PFSK-1 (cell line): ENCODE measurements at regions not wholly inside any gene's neighbourhood (a gene's known extent, or its start where the extent isn't known, plus 50 kb on each side); places are given as distances from the start of the nearest gene placed in this dataset.

Source experiments
- FOXP2 ChIP-seq: optimal IDR thresholded peaks from 2 replicates; pipeline ENCODE3; 2011; ENCODE audit warnings: borderline replicate concordance, control low read depth, inconsistent platforms; ENCODE audit not compliant: insufficient read depth; ENCODE audit errors: extremely low read length, extremely low read depth
- POLR2AphosphoS5 ChIP-seq: IDR thresholded peaks from 2 replicates; pipeline ENCODE4 v1.6.1; 2012; ENCODE audit warnings: low read depth, mild to moderate bottlenecking, control low read depth, low read length, moderate library complexity
- SIN3A ChIP-seq: IDR thresholded peaks from 2 replicates; pipeline ENCODE4 v1.6.1; 2012; ENCODE audit warnings: mild to moderate bottlenecking, low read length, moderate library complexity, borderline replicate concordance; ENCODE audit not compliant: insufficient read depth
- TAF1 ChIP-seq: IDR thresholded peaks from 2 replicates; pipeline ENCODE4 v1.6.1; 2012; ENCODE audit warnings: low read length, control low read depth, borderline replicate concordance; ENCODE audit not compliant: insufficient read depth
- TF ChIP-seq, protein P1 (sequence below), 2 experiments: IDR thresholded peaks; 2 replicates each; pipeline versions ENCODE4 v1.6.1 to v1.8.0; 2011 to 2012; ENCODE audit warnings: low read depth in 2 of 2, low read length in 2 of 2, control low read depth in 1 of 2, inconsistent platforms in 1 of 2, mild to moderate bottlenecking in 1 of 2, moderate library complexity in 1 of 2; ENCODE audit not compliant: insufficient read depth in 1 of 2

DNA sequence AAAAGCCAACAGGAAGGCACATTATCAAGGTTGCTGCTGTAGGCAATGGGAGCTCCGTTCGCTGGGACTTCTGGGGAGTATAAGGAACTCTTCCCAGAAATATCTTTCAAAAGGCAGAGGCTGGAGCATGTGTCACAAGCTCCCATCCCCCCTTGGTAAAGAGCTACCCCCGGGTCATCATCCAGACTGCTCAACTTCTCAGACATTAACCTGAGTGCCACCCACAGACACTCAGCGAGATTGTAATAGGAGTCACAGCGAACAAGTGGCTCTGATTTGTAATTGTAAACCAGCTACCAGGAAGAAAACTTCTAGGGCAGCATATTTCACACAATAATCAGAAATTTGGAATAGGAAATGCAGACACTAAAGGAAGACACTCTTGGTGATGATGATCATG, 290.2 kb upstream of the PARD3B start:
- TF ChIP-seq SIN3A (no peak), TAF1 (no peak), FOXP2 (no peak), POLR2AphosphoS5 (no peak)
- TF ChIP-seq, protein P1, sequence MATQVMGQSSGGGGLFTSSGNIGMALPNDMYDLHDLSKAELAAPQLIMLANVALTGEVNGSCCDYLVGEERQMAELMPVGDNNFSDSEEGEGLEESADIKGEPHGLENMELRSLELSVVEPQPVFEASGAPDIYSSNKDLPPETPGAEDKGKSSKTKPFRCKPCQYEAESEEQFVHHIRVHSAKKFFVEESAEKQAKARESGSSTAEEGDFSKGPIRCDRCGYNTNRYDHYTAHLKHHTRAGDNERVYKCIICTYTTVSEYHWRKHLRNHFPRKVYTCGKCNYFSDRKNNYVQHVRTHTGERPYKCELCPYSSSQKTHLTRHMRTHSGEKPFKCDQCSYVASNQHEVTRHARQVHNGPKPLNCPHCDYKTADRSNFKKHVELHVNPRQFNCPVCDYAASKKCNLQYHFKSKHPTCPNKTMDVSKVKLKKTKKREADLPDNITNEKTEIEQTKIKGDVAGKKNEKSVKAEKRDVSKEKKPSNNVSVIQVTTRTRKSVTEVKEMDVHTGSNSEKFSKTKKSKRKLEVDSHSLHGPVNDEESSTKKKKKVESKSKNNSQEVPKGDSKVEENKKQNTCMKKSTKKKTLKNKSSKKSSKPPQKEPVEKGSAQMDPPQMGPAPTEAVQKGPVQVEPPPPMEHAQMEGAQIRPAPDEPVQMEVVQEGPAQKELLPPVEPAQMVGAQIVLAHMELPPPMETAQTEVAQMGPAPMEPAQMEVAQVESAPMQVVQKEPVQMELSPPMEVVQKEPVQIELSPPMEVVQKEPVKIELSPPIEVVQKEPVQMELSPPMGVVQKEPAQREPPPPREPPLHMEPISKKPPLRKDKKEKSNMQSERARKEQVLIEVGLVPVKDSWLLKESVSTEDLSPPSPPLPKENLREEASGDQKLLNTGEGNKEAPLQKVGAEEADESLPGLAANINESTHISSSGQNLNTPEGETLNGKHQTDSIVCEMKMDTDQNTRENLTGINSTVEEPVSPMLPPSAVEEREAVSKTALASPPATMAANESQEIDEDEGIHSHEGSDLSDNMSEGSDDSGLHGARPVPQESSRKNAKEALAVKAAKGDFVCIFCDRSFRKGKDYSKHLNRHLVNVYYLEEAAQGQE (IDR thresholded peaks at IDR 0.05; ENCODE audit: insufficient read depth in 1 of 2, low read depth in 2 of 2, low read length in 2 of 2): no peak

DNA sequence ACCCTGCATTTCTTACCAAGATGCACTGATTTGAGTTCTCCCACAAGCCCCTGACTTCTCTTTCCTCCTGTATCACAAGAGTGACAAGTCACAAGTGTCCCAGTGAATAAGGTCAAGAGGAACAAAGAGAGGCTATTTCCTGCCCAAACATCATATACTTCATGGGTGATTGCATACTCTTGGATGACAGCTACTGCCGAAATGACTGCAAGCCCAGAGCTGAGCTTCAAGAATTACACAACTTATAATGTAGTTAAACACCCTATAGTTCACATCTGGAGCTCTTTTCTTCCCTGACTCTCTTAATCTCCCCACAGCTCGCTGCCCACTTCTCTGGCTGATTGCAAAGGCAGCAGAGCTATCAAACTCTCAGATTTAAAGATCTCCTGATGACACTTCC, 289.7 kb upstream of the PARD3B start:
- no peak for TF ChIP-seq TAF1
- TF ChIP-seq, protein P1 (IDR thresholded peaks at IDR 0.05; ENCODE audit: insufficient read depth in 1 of 2, low read depth in 2 of 2, low read length in 2 of 2): no peak
- TF ChIP-seq POLR2AphosphoS5: no peak
- TF ChIP-seq FOXP2: no peak
- no peak for TF ChIP-seq SIN3A

DNA sequence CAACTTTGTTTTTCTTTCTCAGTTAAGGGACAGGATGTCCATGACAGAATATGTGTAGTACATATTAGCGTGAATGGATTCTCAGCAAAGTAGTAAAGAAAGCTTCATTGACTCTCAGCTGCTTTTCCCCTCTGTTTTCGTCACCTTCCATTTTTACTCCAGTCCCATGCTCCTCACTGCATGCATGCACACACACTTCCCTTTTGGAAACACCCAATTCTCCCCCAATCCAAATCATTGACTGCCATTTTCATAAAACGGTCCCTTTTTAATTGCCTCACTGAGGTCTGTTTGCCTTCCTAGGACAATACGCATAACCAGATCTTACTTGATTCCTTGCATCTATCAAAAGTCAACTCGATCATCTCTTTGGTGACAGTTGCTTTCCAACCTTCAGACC, 287.5 kb upstream of the PARD3B start:
- TF ChIP-seq TAF1 (no peak), FOXP2 (no peak), POLR2AphosphoS5 (no peak), SIN3A (no peak)
- TF ChIP-seq, protein P1 (IDR thresholded peaks at IDR 0.05; ENCODE audit: insufficient read depth in 1 of 2, low read depth in 2 of 2, low read length in 2 of 2): no peak

DNA sequence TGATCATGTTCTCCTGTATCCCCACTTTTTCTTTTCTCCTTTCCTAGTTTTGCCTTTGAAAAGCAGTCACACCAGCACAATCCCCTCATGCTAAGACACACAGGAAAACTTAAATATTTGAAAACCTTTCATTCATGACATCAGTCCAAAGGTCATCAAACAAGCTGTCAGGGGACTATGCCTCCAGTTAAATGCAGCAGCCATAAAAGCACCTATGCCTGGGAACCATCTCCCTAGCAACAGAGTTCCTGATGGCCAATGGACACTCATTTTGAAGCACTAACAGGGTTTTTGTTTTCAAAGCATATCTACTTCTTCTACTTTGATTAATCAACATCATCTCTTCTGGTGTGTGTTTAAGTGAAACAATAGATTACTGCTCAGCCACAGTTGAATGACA, 286.4 kb upstream of the PARD3B start:
- TF ChIP-seq FOXP2 (no peak), TAF1 (no peak)

DNA sequence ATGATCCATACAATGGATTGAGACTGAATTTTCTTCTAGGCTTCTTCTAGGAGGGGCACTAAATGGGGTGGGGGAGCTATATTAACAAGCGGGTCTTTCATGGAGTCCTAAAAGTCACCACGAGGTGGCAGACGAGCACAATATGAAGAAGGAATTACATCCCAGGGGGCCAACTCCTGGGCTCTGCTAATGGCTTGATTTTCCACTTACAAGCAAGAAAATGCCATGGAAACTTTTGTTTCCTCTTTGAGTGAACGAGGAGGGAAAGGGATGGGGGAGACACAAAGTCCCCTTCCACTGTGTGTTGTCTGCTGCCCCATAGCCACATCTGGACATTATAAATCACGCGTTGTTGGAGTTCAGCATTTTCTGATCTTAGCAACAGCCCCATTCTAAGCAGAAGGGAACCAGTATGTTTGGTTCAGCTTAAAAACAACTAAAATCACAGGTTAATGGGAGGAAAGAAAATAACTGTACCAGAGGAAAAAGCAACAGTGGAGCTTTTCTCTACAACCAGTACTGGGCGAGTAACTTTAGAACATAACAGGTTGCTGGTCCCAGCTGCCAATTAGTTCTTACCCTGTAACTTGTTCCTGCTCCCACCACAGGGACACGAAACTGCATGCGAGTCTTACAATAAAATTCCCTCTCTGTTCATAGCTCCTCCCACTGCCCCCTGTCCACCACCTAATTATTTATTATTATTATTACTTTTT, 285.0 kb upstream of the PARD3B start:
- TF ChIP-seq SIN3A: no peak
- no peak for TF ChIP-seq TAF1
- no peak for TF ChIP-seq FOXP2
- TF ChIP-seq POLR2AphosphoS5: no peak
- TF ChIP-seq, protein P1 (IDR thresholded peaks at IDR 0.05; ENCODE audit: insufficient read depth in 1 of 2, low read depth in 2 of 2, low read length in 2 of 2): no peak
